22Rv1 (cell line): ENCODE measurements at regions not wholly inside any gene's neighbourhood (a gene's known extent, or its start where the extent isn't known, plus 50 kb on each side); places are given as distances from the start of the nearest gene placed in this dataset.
"Not testable (repeated sequence)": the region's sequence is repeated elsewhere in the genome, so short reads cannot be mapped to it uniquely, and the experiment has no call there.

Experiments used
- H3K27ac ChIP-seq: fragments of 450-650 bp; 2 replicates; pipeline ENCODE4 v1.5.1; 2017
- CTCF ChIP-seq: fragments of 450-650 bp; IDR thresholded peaks from 2 replicates; pipeline ENCODE4 v1.5.1; 2017; ENCODE audit warnings: mild to moderate bottlenecking
- ZFX ChIP-seq: fragments of 450-650 bp; IDR thresholded peaks from 2 replicates; pipeline ENCODE4 v1.6.1; 2017; ENCODE audit warnings: antibody characterized with exemption, borderline replicate concordance

DNA sequence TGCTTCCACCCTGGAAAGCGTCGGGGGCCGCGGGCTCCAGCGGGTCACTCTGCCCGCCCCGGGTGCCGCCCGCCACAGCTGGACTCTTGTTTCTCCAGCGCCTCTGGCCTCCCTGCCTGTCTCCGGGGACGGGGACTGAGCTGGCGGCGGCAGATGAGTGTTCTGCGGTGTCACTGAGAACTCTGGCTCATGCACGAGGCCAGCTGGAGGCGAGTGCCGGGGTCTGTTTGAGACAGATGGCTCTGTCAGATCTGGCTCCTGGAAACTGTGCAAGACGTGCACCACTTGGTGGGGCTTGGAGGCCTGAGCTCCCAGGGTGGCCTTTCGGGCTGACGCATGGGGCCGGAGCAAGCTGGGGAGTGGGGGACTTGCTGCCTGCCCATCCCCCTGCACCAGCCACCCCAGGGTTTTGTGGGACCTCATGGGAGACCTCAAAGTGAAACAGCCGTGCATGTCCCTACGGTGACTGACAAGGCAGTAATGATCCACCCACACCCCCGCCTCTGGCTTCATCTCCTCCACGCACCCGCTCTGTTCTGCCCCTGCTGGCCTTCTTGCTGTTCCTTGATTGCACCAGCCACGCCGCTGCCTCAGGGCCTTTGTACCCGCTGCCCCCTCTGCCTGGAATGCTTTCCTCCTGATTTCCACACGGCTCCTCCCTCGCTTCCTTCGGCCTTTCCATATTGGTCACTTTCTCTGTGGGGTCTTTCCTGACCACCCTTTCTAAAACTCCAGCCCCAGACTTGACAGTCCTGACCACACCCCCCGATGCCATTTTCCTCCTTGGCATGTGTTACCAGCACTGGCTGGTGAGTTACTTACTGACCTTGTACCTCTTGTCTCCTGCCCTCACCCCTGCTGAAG is 174.9 kb upstream of the CIBAR2 start:
- H3K27ac ChIP-seq, result no peak overlapping the region
- TF ChIP-seq ZFX, result no peak
- TF ChIP-seq CTCF, result peak; percentile 24

GRCh38 chr16:85287815-85288109 is 175.5 kb upstream of the CIBAR2 start:
- H3K27ac ChIP-seq, result not testable (repeated sequence)

GRCh38 chr16:85288341-85288868 is 176.1 kb upstream of the CIBAR2 start:
- TF ChIP-seq CTCF (no peak), ZFX (no peak)
- no peak overlapping the region for H3K27ac ChIP-seq

DNA sequence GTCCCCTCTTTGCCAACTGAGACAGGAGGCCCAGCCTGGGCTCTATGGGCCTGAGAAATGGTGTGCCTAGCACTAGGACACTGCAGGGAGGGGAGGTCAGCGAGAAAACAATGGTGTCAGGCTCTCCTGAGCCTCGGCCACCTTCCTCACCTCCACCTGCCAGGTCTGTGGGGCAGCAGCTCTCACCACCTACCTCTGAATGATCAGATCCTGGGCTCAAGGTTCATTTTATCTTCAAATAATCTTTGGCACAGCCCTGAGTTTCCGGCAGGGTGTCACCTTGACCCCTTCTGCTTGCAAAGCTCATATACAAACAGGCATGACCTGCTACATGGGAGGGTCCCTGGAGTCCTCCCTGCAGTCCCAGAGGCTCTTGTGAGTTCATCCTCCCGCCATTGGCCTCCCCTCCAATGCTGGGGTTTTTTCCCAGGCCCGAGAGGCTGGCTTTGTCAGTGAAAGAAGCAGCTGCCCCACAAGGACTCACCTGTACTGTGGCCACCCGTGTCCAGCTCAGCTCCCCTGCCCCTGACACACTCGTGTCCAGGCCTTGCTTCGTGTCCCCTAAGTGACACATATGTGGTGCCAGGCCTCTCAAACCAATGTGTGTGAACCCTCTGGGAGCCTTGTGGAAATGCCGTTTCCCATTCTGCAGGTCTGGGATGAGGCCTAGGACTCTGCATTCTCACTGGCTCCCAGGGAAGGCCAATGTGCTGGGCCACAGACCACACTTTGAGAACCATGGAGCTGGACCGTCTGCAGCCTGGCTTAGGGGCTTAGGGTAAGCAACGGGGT is 176.8 kb upstream of the CIBAR2 start:
- no peak overlapping the region for H3K27ac ChIP-seq
- TF ChIP-seq CTCF (no peak), ZFX (no peak)

- no peak for TF ChIP-seq ZFX
- TF ChIP-seq CTCF, result no peak
- H3K27ac ChIP-seq, result no peak overlapping the region
These were observed 177.7 kb upstream of the CIBAR2 start for GRCh38 chr16:85289760-85290625.

- H3K27ac ChIP-seq, result no peak overlapping the region
- TF ChIP-seq ZFX, result no peak
- no peak for TF ChIP-seq CTCF
These were observed 178.5 kb upstream of the CIBAR2 start for GRCh38 chr16:85290626-85291301.
